PFSK-1 (cell line): ENCODE measurements at regions not wholly inside any gene's neighbourhood (a gene's known extent, or its start where the extent isn't known, plus 50 kb on each side); places are given as distances from the start of the nearest gene placed in this dataset.

ENCODE experiments used
- FOXP2 ChIP-seq: optimal IDR thresholded peaks from 2 replicates; pipeline ENCODE3; 2011; ENCODE audit warnings: borderline replicate concordance, control low read depth, inconsistent platforms; ENCODE audit not compliant: insufficient read depth; ENCODE audit errors: extremely low read length, extremely low read depth
- POLR2AphosphoS5 ChIP-seq: IDR thresholded peaks from 2 replicates; pipeline ENCODE4 v1.6.1; 2012; ENCODE audit warnings: low read depth, mild to moderate bottlenecking, control low read depth, low read length, moderate library complexity
- REST ChIP-seq, 2 experiments: IDR thresholded peaks; 2 replicates each; pipeline versions ENCODE4 v1.6.1 to v1.8.0; 2011 to 2012; ENCODE audit warnings: low read depth in 2 of 2, low read length in 2 of 2, control low read depth in 1 of 2, inconsistent platforms in 1 of 2, mild to moderate bottlenecking in 1 of 2, moderate library complexity in 1 of 2; ENCODE audit not compliant: insufficient read depth in 1 of 2
- SIN3A ChIP-seq: IDR thresholded peaks from 2 replicates; pipeline ENCODE4 v1.6.1; 2012; ENCODE audit warnings: mild to moderate bottlenecking, low read length, moderate library complexity, borderline replicate concordance; ENCODE audit not compliant: insufficient read depth
- TAF1 ChIP-seq: IDR thresholded peaks from 2 replicates; pipeline ENCODE4 v1.6.1; 2012; ENCODE audit warnings: low read length, control low read depth, borderline replicate concordance; ENCODE audit not compliant: insufficient read depth

- no peak for TF ChIP-seq TAF1
- no peak for TF ChIP-seq REST (IDR thresholded peaks at IDR 0.05; ENCODE audit: insufficient read depth in 1 of 2, low read depth in 2 of 2, low read length in 2 of 2)
- TF ChIP-seq POLR2AphosphoS5: no peak
- no peak for TF ChIP-seq FOXP2
- TF ChIP-seq SIN3A: no peak
These were observed 61.0 kb upstream of the HS3ST5 start for GRCh38 chr6:114403858-114404257.

- TF ChIP-seq REST (IDR thresholded peaks at IDR 0.05; ENCODE audit: insufficient read depth in 1 of 2, low read depth in 2 of 2, low read length in 2 of 2) (no peak), FOXP2 (no peak), TAF1 (no peak), POLR2AphosphoS5 (no peak), SIN3A (no peak)
These were observed 55.7 kb upstream of the HS3ST5 start for GRCh38 chr6:114398481-114398880.
